ENCODE measurements at regions not wholly inside any gene's neighbourhood (a gene's known extent, or its start where the extent isn't known, plus 50 kb on each side); places are given as distances from the start of the nearest gene placed in this dataset.

DNA sequence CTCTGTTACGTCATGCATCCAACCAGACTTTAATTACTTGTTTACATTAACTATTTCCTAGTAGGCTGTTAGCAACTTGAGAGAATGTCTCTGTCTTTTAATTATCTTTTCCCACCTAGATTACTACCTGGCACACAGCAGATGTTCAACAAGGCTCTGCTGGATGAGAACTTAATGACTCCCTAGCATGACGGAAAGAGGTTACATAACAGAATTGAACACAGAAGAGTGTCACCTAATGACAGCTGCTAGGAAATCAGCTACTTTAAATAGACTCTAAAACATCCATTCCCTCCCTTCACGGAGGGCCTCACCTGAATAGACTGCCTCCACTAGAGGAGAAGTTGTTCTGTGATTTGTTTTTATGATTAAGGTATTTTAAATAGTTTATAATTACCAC is 110.8 kb downstream of the TEX29 start:
- TF ChIP-seq, protein P1, sequence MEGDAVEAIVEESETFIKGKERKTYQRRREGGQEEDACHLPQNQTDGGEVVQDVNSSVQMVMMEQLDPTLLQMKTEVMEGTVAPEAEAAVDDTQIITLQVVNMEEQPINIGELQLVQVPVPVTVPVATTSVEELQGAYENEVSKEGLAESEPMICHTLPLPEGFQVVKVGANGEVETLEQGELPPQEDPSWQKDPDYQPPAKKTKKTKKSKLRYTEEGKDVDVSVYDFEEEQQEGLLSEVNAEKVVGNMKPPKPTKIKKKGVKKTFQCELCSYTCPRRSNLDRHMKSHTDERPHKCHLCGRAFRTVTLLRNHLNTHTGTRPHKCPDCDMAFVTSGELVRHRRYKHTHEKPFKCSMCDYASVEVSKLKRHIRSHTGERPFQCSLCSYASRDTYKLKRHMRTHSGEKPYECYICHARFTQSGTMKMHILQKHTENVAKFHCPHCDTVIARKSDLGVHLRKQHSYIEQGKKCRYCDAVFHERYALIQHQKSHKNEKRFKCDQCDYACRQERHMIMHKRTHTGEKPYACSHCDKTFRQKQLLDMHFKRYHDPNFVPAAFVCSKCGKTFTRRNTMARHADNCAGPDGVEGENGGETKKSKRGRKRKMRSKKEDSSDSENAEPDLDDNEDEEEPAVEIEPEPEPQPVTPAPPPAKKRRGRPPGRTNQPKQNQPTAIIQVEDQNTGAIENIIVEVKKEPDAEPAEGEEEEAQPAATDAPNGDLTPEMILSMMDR (IDR thresholded peaks at IDR 0.05; ENCODE audit: low read depth, low read length, poor library complexity, severe bottlenecking): no peak
- TF ChIP-seq EZH2phosphoT487 (IDR thresholded peaks at IDR 0.05; ENCODE audit: borderline replicate concordance, low read length): no peak

All from DOHH2 (cell line).